NCI-H510A treated with DMSO at 0.1 percent for 48 hours (cell line): ENCODE measurements at regions not wholly inside any gene's neighbourhood (a gene's known extent, or its start where the extent isn't known, plus 50 kb on each side); places are given as distances from the start of the nearest gene placed in this dataset.

Source experiments
- DNase-seq: peaks from one replicate; lab custom pipeline; 2025; lab: John Stamatoyannopoulos, UW

- no peak for DNase-seq
These were observed 211.2 kb downstream of the SETD4 start for GRCh38 chr21:35849144-35849543.

- no peak for DNase-seq
These were observed 216.2 kb downstream of the SETD4 start for GRCh38 chr21:35843911-35844667.

DNA sequence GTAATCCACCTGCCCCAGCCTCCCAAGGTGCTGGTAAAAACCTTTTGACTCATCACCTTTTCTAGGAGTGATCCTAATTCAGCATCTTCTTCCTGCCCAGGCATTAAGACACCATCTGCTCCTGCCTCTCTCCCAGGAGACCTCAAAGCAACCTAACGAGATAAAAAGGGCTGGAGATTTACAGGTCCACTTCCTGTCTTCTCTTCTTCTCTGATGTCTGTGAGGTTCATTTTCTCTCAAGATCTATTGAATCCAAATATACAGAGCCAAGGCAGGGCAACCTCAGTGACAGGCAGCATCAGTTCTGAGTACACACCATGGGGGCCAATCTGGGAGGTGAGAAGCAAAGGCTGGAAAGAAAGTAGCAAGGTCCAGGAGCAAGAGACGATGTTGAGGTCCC, 219.4 kb downstream of the SETD4 start:
- no peak for DNase-seq

DNA sequence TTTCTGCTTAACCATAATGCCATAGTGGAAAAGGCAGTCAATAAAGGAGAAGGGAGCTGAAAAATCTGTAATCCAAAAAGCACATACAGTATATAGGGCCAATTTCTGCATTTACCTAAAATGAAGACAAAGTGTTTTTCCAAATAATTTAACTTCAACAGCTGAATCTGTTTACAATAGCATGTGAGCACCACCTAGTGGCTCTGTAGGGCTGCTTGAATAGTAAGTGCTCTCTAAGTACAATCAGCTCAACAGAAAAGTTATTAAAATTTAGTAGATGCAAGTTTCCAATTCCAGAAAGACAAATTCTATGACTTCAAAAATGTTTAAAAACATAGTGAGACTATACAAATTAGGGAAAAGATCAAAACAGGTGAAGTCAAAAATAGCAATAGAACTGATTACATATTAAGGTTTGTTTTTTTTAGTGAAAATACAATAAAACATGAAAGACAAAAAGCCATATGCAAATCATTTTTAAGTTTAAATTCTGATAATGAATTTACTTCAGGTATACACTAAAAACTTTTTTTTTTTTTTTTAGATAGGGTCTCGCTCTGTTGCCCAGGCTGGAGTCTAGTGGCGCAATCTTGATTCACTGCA, 220.0 kb downstream of the SETD4 start:
- peak; percentile 46 for DNase-seq

GRCh38 chr21:35838987-35839763, 221.2 kb downstream of the SETD4 start:
- DNase-seq = no peak

DNA sequence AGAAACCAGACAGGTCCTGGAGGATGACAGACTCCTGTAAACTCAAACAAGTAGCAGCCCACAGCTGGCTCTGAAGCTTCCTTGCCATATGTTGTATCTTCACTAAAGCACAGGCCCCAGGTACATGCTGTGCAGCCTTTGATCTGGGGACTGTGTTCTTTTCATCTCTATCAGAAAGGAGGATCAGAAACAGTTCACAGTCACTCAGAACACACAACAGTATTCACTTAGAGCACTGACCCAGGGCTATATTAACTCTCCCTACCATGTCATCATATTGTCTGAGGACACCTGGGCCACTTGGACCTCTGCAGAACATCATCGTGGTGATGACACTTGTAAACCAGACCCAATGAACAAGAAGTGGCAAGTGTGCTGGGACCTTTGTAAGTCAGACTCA, 222.0 kb downstream of the SETD4 start:
- no peak for DNase-seq

GRCh38 chr21:35833991-35834390, 226.3 kb downstream of the SETD4 start:
- DNase-seq = no peak

DNA sequence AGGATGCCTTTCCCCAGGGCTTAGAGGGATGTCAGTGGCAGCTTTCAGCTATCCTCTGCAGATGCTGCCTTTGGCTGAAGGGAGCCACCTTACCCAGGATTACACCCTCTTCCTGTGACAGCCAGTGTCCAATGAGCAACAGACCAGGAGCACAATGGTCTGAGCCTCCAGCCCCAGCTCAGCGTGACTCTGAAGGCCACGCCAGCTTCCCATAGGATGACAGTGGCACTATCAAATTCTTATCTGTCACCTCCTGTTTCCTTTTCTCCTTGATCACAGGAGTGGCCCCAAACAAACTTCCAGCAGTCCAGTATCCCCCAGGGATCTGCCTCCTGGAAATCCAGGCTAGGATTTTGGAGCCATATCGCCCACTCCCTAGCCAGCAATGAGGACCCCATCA, 226.9 kb downstream of the SETD4 start:
- DNase-seq = no peak

GRCh38 chr21:35831230-35831629, 229.1 kb downstream of the SETD4 start:
- no peak for DNase-seq

DNA sequence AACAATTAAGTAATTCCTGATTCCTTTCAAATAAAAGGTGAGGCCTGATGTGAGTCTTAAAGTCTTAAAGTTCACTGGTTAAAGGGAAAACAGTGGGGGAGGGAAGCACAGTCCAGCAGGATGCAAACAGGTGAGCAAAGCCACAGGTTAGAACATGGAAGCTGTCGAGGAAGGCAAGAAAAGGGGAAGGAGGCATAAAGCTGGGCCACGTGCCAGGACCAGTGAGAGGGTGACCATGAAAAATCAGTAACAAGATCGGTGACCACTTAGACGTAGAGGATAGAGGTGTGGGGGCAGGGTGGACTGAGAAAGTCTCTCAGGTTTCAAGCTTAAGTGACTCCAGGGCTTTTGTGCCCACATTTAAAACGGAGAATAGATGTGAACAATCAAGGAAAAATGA, 231.3 kb downstream of the SETD4 start:
- peak; percentile 61 for DNase-seq

DNA sequence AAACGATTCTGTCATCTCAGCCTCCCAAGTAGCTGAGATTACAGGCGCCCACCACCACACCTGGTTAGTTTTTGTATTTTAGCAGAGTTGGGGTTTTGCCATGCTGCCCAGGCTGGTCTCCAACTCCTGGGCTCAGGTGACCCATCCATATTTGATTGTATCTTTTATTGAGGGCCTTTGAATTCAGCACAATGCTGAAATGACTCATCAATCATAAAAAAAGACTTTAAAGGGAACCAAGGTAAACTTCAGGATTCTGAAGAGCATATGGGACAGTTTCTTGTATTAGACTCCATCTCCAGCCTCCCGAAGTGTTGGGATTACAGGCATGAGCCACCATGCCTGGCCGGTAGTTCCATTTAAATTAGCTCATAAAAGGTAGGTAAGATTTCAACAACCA, 232.2 kb downstream of the SETD4 start:
- DNase-seq = no peak

DNA sequence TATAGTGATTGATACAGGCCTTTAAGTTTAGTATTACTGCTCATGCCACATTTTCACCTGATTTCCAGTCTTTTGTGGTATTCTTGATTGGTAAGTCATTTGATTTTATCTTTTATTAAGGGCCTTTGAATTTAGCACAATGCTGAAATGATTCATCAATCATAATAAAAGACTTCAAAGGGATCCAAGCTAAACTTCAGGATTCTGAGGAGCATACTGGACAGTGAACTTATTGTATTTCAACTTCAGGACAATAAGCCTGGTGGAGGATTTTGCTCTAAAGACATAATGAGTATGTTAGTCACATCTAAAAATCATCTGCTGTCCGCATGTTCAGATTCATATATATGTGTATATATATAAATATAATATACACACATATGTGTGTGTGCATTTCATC, 233.3 kb downstream of the SETD4 start:
- no peak for DNase-seq

- no peak for DNase-seq
These were observed 234.7 kb downstream of the SETD4 start for GRCh38 chr21:35825370-35826353.

DNA sequence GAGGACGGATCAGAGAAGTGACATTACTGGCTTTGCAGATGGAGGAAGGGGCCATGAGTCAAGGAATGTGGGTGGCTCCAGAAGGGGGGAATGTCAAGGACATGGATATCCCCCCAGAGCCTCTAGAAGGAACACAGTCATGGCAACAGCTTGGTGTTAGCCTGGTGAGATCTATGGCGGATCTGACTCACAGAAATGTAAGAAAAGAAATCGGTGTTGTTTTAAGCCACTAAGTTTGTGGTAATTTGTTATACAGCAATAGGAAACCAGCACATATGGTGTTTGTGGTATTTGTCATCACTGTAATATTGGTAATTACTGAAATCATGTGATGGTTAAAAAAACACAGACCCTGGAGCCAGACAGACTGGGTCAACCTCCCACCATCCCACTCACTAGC, 236.2 kb downstream of the SETD4 start:
- DNase-seq = no peak

DNA sequence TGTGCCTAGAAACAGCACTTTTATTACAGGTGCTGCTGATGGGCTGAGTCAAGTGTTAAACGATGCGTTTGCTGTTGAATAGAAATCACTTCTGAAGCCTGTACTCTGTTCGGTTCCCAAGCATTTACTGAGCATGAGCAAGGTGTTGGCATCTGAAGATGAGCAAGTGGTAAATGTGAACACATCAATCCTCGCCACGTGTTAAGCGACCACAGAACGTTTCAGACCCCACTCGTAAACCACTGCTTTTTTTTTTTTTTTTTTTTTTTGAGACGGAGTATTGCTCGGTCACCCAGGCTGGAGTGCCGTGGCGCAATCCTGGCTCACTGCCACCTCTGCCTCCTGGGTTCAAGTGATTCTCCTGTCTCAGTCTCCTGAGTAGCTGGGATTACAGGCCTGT, 241.2 kb downstream of the SETD4 start:
- DNase-seq = no peak

GRCh38 chr21:35818597-35818996, 241.7 kb downstream of the SETD4 start:
- no peak for DNase-seq

DNA sequence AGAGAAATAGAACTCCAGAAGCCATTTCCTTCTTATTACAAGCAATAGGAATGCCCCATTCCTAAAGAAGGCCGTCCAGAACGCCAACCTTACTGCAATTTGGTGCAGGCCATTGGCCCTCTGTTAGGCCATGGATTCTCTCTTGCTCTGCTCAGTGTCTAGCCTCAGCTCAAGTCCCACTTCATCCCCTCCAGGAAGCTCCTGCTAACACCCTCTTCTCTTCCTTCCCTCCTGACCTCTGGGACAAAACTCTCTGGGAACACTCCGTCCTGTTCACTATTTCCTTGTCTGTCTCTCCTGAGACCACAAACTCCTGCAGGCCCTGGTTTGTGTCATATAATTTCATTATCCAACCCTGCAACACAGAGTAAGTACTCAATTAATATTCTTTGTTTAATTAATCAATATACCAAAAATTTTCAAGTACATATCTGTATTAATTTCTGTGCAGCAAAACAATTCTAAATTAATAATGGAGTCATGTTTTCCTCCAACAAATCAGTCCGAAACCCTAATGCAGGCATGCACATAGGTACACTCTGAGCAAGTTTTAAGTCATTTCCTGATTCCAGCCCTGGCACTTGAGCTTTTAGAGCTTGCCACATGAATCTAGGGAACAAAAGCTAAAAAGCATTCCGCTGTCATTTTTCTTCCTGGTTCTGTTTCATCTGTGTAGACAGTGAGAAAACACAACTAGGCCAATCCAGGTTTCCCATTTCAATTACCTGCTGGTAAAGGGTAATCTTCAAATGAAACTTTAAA, 245.3 kb downstream of the SETD4 start:
- DNase-seq = no peak

- no peak for DNase-seq
These were observed 247.6 kb downstream of the SETD4 start for GRCh38 chr21:35812679-35813078.

DNA sequence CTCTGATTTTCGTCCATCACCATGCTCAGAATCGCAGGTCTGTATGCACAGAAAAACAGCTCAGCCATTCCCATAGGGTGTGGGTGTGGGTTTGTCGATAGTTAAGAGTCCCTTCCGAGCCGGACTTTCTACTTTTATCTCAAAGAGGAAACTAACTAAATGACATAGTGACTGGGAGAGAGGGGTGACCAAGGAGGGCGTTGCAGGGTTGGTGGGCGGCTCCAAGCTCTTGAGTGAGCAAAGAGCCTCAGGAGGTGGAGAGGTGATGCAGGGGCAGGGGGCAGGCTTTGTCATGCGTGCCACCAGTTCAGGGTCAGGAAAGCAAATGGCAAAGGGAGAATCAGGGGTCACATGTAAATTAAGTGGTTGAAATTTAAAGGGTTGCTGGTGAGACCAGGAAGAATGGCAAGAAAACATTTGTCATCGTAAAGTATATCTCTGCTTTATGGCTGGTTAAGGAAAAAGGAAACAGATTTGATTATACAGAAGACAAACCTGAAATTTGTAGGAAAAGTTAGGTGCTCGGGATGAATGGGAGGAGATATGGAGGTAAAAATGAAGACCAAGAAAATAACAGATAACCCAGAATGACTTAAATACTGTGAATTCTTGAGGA, 249.0 kb downstream of the SETD4 start:
- no peak for DNase-seq

DNA sequence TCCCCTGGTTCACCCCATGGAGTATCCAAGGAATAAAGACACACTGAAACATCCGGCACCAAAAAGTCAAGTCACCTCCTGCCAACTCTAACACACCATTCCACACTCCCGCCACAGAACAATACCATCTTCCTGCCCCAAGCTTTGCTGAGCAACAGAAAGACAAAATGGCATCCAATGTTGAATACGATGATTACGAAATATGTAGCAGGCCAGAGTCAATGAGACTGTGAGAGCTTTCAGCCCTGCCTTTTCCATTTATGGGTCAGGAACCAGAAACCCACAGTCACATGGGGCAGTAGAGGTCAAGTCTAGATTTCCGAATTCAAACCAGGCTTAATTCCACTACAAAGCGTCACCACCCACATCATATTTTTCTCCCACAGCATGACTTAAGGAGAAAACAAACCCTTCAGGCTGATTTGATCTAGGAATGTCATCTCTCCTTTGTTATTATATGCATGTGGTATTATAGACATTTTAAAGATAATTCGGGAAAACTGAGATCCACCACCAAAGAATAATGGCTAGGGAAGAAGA, 249.8 kb downstream of the SETD4 start:
- DNase-seq = no peak
